Activated CD4-positive, alpha-beta T cell treated with anti-CD3 and anti-CD28 coated beads, Interleukin-2, amount 10 ng/mL, durations not matched to agents 7 days and 5 days (primary cell): ENCODE measurements at regions not wholly inside any gene's neighbourhood (a gene's known extent, or its start where the extent isn't known, plus 50 kb on each side); places are given as distances from the start of the nearest gene placed in this dataset.

Experiments
- CTCF ChIA-PET: fragments of 350-600 bp; sonication (Branson Sonifier 250); formaldehyde crosslinking; loops from one replicate; lab custom pipeline; 2021; ENCODE audit warnings: antibody characterized with exemption; lab: Charles Lee
- POLR2A ChIA-PET: fragments of 350-600 bp; sonication (Branson Sonifier 250); formaldehyde crosslinking; loops from one replicate; lab custom pipeline; 2021; ENCODE audit warnings: antibody characterized with exemption; lab: Charles Lee
- DNase-seq: peaks from one replicate; pipeline ENCODE4 v3.0.0-alpha.2; 2020
- H3K27ac Mint-ChIP-seq: one replicate; pipeline ENCODE4 v1.8.0; 2021; ENCODE audit warnings: mild to moderate bottlenecking, moderate library complexity, mixed read lengths
- H3K27me3 Mint-ChIP-seq: one replicate; pipeline ENCODE4 v1.8.0; 2021; ENCODE audit warnings: mixed read lengths
- H3K36me3 Mint-ChIP-seq: one replicate; pipeline ENCODE4 v1.8.0; 2021; ENCODE audit warnings: low read depth, mixed read lengths
- H3K4me1 Mint-ChIP-seq: one replicate; pipeline ENCODE4 v1.8.0; 2021; ENCODE audit warnings: mixed read lengths
- H3K4me3 Mint-ChIP-seq: one replicate; pipeline ENCODE4 v1.8.0; 2021; ENCODE audit warnings: mild to moderate bottlenecking, moderate library complexity, mixed read lengths
- H3K9me3 Mint-ChIP-seq: one replicate; pipeline ENCODE4 v1.8.0; 2021; ENCODE audit warnings: mixed read lengths

GRCh38 chr10:55495555-55495954 lies 694.5 kb upstream of the PCDH15 start:
- no peaks in the 10 kb centered on the region for H3K27me3 Mint-ChIP-seq
- no peaks in the 10 kb centered on the region for H3K4me1 Mint-ChIP-seq
- ChIA-PET POLR2A (interaction anchor here (0.6 kb wide), 1 partner anchor 1564 kb away, joined by 3 read pairs; no protein-coding TSS in a partner anchor), CTCF (no interaction called here)
- DNase-seq = no peak
- no peak overlapping the region for H3K27ac Mint-ChIP-seq
- no peaks in the 10 kb centered on the region for H3K36me3 Mint-ChIP-seq
- no peaks in the 10 kb centered on the region for H3K9me3 Mint-ChIP-seq
- H3K4me3 Mint-ChIP-seq = no peak overlapping the region

GRCh38 chr10:55491712-55492111 lies 690.7 kb upstream of the PCDH15 start:
- no peak for DNase-seq
- CTCF ChIA-PET = no interaction called here
- POLR2A ChIA-PET = no interaction called here
- Mint-ChIP-seq H3K4me3 (no peak overlapping the region), H3K9me3 (no peaks in the 10 kb centered on the region), H3K4me1 (no peaks in the 10 kb centered on the region), H3K36me3 (no peaks in the 10 kb centered on the region), H3K27me3 (no peaks in the 10 kb centered on the region), H3K27ac (no peak overlapping the region)

GRCh38 chr10:55485827-55486226 lies 684.8 kb upstream of the PCDH15 start:
- ChIA-PET POLR2A (no interaction called here), CTCF (no interaction called here)
- H3K9me3 Mint-ChIP-seq = peaks cover 3% of the 10 kb centered on the region
- no peaks in the 10 kb centered on the region for H3K27me3 Mint-ChIP-seq
- no peaks in the 10 kb centered on the region for H3K36me3 Mint-ChIP-seq
- H3K4me3 Mint-ChIP-seq = no peak overlapping the region
- H3K27ac Mint-ChIP-seq = no peak overlapping the region
- no peak for DNase-seq
- H3K4me1 Mint-ChIP-seq = no peaks in the 10 kb centered on the region

- H3K9me3 Mint-ChIP-seq = peaks cover 2% of the 10 kb centered on the region
- no peaks in the 10 kb centered on the region for H3K27me3 Mint-ChIP-seq
- DNase-seq = no peak
- H3K4me3 Mint-ChIP-seq = no peak overlapping the region
- CTCF ChIA-PET = no interaction called here
- no peaks in the 10 kb centered on the region for H3K4me1 Mint-ChIP-seq
- no peak overlapping the region for H3K27ac Mint-ChIP-seq
- no peaks in the 10 kb centered on the region for H3K36me3 Mint-ChIP-seq
- POLR2A ChIA-PET = no interaction called here
Measured at GRCh38 chr10:55476129-55476528, 675.1 kb upstream of the PCDH15 start.

GRCh38 chr10:55474258-55474657 lies 673.2 kb upstream of the PCDH15 start:
- ChIA-PET POLR2A (no interaction called here), CTCF (no interaction called here)
- no peaks in the 10 kb centered on the region for H3K36me3 Mint-ChIP-seq
- no peaks in the 10 kb centered on the region for H3K4me1 Mint-ChIP-seq
- no peaks in the 10 kb centered on the region for H3K27me3 Mint-ChIP-seq
- H3K9me3 Mint-ChIP-seq = peaks cover 2% of the 10 kb centered on the region
- no peak for DNase-seq
- no peak overlapping the region for H3K4me3 Mint-ChIP-seq
- no peak overlapping the region for H3K27ac Mint-ChIP-seq

- no peaks in the 10 kb centered on the region for H3K4me1 Mint-ChIP-seq
- H3K27ac Mint-ChIP-seq = no peak overlapping the region
- H3K27me3 Mint-ChIP-seq = no peaks in the 10 kb centered on the region
- ChIA-PET POLR2A (no interaction called here), CTCF (interaction anchor here (0.6 kb wide), 1 partner anchor 22 kb away, joined by 3 read pairs; no protein-coding TSS in a partner anchor)
- no peak overlapping the region for H3K4me3 Mint-ChIP-seq
- no peaks in the 10 kb centered on the region for H3K36me3 Mint-ChIP-seq
- H3K9me3 Mint-ChIP-seq = no peaks in the 10 kb centered on the region
- DNase-seq = no peak
Measured at GRCh38 chr10:55470840-55471239, 669.8 kb upstream of the PCDH15 start.

- Mint-ChIP-seq H3K4me1 (no peaks in the 10 kb centered on the region), H3K27me3 (no peaks in the 10 kb centered on the region), H3K36me3 (no peaks in the 10 kb centered on the region), H3K9me3 (no peaks in the 10 kb centered on the region), H3K27ac (no peak overlapping the region), H3K4me3 (no peak overlapping the region)
- CTCF ChIA-PET = no interaction called here
- no peak for DNase-seq
- POLR2A ChIA-PET = no interaction called here
Measured at GRCh38 chr10:55466806-55467504, 665.9 kb upstream of the PCDH15 start.

GRCh38 chr10:55464083-55464482 lies 663.1 kb upstream of the PCDH15 start:
- no peaks in the 10 kb centered on the region for H3K4me1 Mint-ChIP-seq
- H3K9me3 Mint-ChIP-seq = no peaks in the 10 kb centered on the region
- no peak overlapping the region for H3K4me3 Mint-ChIP-seq
- no peaks in the 10 kb centered on the region for H3K36me3 Mint-ChIP-seq
- CTCF ChIA-PET = no interaction called here
- H3K27me3 Mint-ChIP-seq = no peaks in the 10 kb centered on the region
- H3K27ac Mint-ChIP-seq = no peak overlapping the region
- DNase-seq = no peak
- POLR2A ChIA-PET = no interaction called here

- no peak overlapping the region for H3K27ac Mint-ChIP-seq
- no peaks in the 10 kb centered on the region for H3K27me3 Mint-ChIP-seq
- H3K9me3 Mint-ChIP-seq = no peaks in the 10 kb centered on the region
- CTCF ChIA-PET = no interaction called here
- no peaks in the 10 kb centered on the region for H3K4me1 Mint-ChIP-seq
- POLR2A ChIA-PET = no interaction called here
- H3K4me3 Mint-ChIP-seq = no peak overlapping the region
- DNase-seq = no peak
- H3K36me3 Mint-ChIP-seq = no peaks in the 10 kb centered on the region
Measured at GRCh38 chr10:55460008-55460407, 659.0 kb upstream of the PCDH15 start.

- Mint-ChIP-seq H3K4me3 (no peak overlapping the region), H3K4me1 (no peaks in the 10 kb centered on the region), H3K9me3 (no peaks in the 10 kb centered on the region), H3K27ac (no peak overlapping the region), H3K36me3 (no peaks in the 10 kb centered on the region), H3K27me3 (no peaks in the 10 kb centered on the region)
- DNase-seq = no peak
- ChIA-PET CTCF (no interaction called here), POLR2A (no interaction called here)
Measured at GRCh38 chr10:55449981-55450380, 649.0 kb upstream of the PCDH15 start.

GRCh38 chr10:55446441-55447002 lies 645.5 kb upstream of the PCDH15 start:
- no peak for DNase-seq
- H3K4me3 Mint-ChIP-seq = no peak overlapping the region
- ChIA-PET POLR2A (no interaction called here), CTCF (no interaction called here)
- no peaks in the 10 kb centered on the region for H3K4me1 Mint-ChIP-seq
- no peaks in the 10 kb centered on the region for H3K27me3 Mint-ChIP-seq
- H3K27ac Mint-ChIP-seq = no peak overlapping the region
- H3K36me3 Mint-ChIP-seq = no peaks in the 10 kb centered on the region
- H3K9me3 Mint-ChIP-seq = no peaks in the 10 kb centered on the region

- no peaks in the 10 kb centered on the region for H3K27me3 Mint-ChIP-seq
- ChIA-PET POLR2A (no interaction called here), CTCF (no interaction called here)
- H3K27ac Mint-ChIP-seq = no peak overlapping the region
- H3K4me3 Mint-ChIP-seq = no peak overlapping the region
- DNase-seq = no peak
- H3K9me3 Mint-ChIP-seq = no peaks in the 10 kb centered on the region
- H3K4me1 Mint-ChIP-seq = no peaks in the 10 kb centered on the region
- H3K36me3 Mint-ChIP-seq = no peaks in the 10 kb centered on the region
Measured at GRCh38 chr10:55441777-55442176, 640.7 kb upstream of the PCDH15 start.

- H3K27me3 Mint-ChIP-seq = no peaks in the 10 kb centered on the region
- ChIA-PET CTCF (no interaction called here), POLR2A (no interaction called here)
- no peak overlapping the region for H3K27ac Mint-ChIP-seq
- DNase-seq = no peak
- H3K36me3 Mint-ChIP-seq = no peaks in the 10 kb centered on the region
- no peak overlapping the region for H3K4me3 Mint-ChIP-seq
- H3K9me3 Mint-ChIP-seq = peaks cover 5% of the 10 kb centered on the region
- no peaks in the 10 kb centered on the region for H3K4me1 Mint-ChIP-seq
Measured at GRCh38 chr10:55426138-55426537, 625.1 kb upstream of the PCDH15 start.

- Mint-ChIP-seq H3K4me1 (no peaks in the 10 kb centered on the region), H3K27ac (no peak overlapping the region), H3K27me3 (no peaks in the 10 kb centered on the region), H3K4me3 (no peak overlapping the region), H3K9me3 (no peaks in the 10 kb centered on the region), H3K36me3 (no peaks in the 10 kb centered on the region)
- no peak for DNase-seq
- POLR2A ChIA-PET = no interaction called here
- CTCF ChIA-PET = interaction anchor here (0.7 kb wide), 1 partner anchor 38 kb away, joined by 3 read pairs; no protein-coding TSS in a partner anchor
Measured at GRCh38 chr10:55410415-55410885, 609.4 kb upstream of the PCDH15 start.
